ENCODE measurements at regions not wholly inside any gene's neighbourhood (a gene's known extent, or its start where the extent isn't known, plus 50 kb on each side); places are given as distances from the start of the nearest gene placed in this dataset.

- no peaks in the 10 kb centered on the region for H3K9me2 ChIP-seq (replicated peaks; ENCODE audit: insufficient read depth, low read length)
- H3K4me3 ChIP-seq (ENCODE audit: low read length), result no peak overlapping the region
- no peaks in the 10 kb centered on the region for H3K36me3 ChIP-seq (replicated peaks; ENCODE audit: insufficient read depth, low read length)
- H3K79me2 ChIP-seq (ENCODE audit: low read length), result no peaks in the 10 kb centered on the region
- H3F3A ChIP-seq (ENCODE audit: insufficient read depth, low read length), result no peaks in the 10 kb centered on the region
- no peak overlapping the region for H3K9ac ChIP-seq (ENCODE audit: low read length)
- no peaks in the 10 kb centered on the region for H4K20me1 ChIP-seq (ENCODE audit: insufficient read depth, low read length)
- H3K4me1 ChIP-seq (ENCODE audit: low read length), result no peaks in the 10 kb centered on the region
- no peak for DNase-seq
- H3K9me3 ChIP-seq (replicated peaks; ENCODE audit: insufficient read depth, low read length), result no peaks in the 10 kb centered on the region
- H3K4me2 ChIP-seq (ENCODE audit: low read depth, low read length), result no peak overlapping the region
- no peak overlapping the region for H3K27ac ChIP-seq (ENCODE audit: low read length)
- H3K27me3 ChIP-seq (replicated peaks; ENCODE audit: insufficient read depth, low read length), result no peaks in the 10 kb centered on the region
- TF ChIP-seq EZH2phosphoT487 (IDR thresholded peaks at IDR 0.05; ENCODE audit: low read length) (no peak), CTCF (IDR thresholded peaks at IDR 0.05; ENCODE audit: low read length) (no peak), EZH2 (optimal IDR thresholded peaks at IDR 0.05; ENCODE audit: low read depth, low read length) (no peak)
- H2AFZ ChIP-seq (ENCODE audit: low read length), result no peak overlapping the region
Measured at GRCh38 chr12:96131230-96131788, 62.9 kb upstream of the ELK3 start.

DNA sequence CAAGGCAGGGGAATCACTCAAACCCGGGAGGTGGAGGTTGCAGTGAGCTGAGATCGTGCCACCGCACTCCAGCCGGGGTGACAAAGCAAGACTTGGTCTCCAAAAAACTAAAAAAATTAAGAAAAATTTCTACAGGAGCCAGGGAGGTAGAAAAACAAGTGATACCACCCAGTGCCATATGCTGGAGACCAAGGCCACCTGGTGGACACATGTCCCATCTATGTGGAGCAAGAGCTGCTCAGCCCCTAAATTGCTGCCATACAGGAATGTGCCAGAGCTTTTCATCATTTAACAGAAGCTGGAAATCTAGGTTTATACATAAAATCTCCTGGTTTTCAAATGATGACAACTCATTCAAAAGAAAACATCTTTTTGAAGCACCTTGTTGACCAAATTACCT lies 61.4 kb upstream of the ELK3 start:
- H3K4me1 ChIP-seq (ENCODE audit: low read length), result no peaks in the 10 kb centered on the region
- TF ChIP-seq CTCF (IDR thresholded peaks at IDR 0.05; ENCODE audit: low read length) (no peak), EZH2 (optimal IDR thresholded peaks at IDR 0.05; ENCODE audit: low read depth, low read length) (no peak), EZH2phosphoT487 (IDR thresholded peaks at IDR 0.05; ENCODE audit: low read length) (no peak)
- DNase-seq, result no peak
- H2AFZ ChIP-seq (ENCODE audit: low read length), result no peak overlapping the region
- no peaks in the 10 kb centered on the region for H3F3A ChIP-seq (ENCODE audit: insufficient read depth, low read length)
- H3K9ac ChIP-seq (ENCODE audit: low read length), result no peak overlapping the region
- no peaks in the 10 kb centered on the region for H3K9me2 ChIP-seq (replicated peaks; ENCODE audit: insufficient read depth, low read length)
- H3K36me3 ChIP-seq (replicated peaks; ENCODE audit: insufficient read depth, low read length), result no peaks in the 10 kb centered on the region
- H3K27ac ChIP-seq (ENCODE audit: low read length), result no peak overlapping the region
- no peak overlapping the region for H3K4me2 ChIP-seq (ENCODE audit: low read depth, low read length)
- H3K79me2 ChIP-seq (ENCODE audit: low read length), result no peaks in the 10 kb centered on the region
- H3K4me3 ChIP-seq (ENCODE audit: low read length), result no peak overlapping the region
- no peaks in the 10 kb centered on the region for H3K9me3 ChIP-seq (replicated peaks; ENCODE audit: insufficient read depth, low read length)
- no peaks in the 10 kb centered on the region for H3K27me3 ChIP-seq (replicated peaks; ENCODE audit: insufficient read depth, low read length)
- no peaks in the 10 kb centered on the region for H4K20me1 ChIP-seq (ENCODE audit: insufficient read depth, low read length)

DNA sequence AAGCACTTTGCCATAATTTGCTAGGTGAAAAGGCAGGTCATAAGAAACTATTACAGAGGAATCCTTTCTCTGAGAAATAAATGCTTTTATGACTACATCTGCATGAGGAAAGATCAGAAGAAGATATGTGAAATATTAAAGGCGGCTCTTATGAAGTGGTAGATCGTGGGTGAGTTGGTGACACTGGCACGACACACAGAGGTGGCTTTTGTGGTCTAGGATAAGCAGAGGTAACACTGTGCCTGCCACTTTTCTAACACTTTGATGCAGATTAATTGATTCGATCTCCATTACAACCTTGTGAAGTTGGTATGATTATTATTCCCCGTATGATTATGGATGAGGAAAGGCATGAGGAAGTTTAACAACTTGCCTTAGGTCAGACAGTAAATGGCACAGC lies 60.0 kb upstream of the ELK3 start:
- Histone ChIP-seq H3K27me3 (replicated peaks; ENCODE audit: insufficient read depth, low read length) (no peaks in the 10 kb centered on the region), H3K4me2 (ENCODE audit: low read depth, low read length) (no peak overlapping the region), H2AFZ (ENCODE audit: low read length) (no peak overlapping the region), H4K20me1 (ENCODE audit: insufficient read depth, low read length) (no peaks in the 10 kb centered on the region), H3K4me1 (ENCODE audit: low read length) (no peaks in the 10 kb centered on the region), H3K9me3 (replicated peaks; ENCODE audit: insufficient read depth, low read length) (no peaks in the 10 kb centered on the region), H3K9me2 (replicated peaks; ENCODE audit: insufficient read depth, low read length) (no peaks in the 10 kb centered on the region), H3F3A (ENCODE audit: insufficient read depth, low read length) (no peaks in the 10 kb centered on the region), H3K4me3 (ENCODE audit: low read length) (no peak overlapping the region), H3K36me3 (replicated peaks; ENCODE audit: insufficient read depth, low read length) (no peaks in the 10 kb centered on the region), H3K27ac (ENCODE audit: low read length) (no peak overlapping the region), H3K79me2 (ENCODE audit: low read length) (no peaks in the 10 kb centered on the region), H3K9ac (ENCODE audit: low read length) (no peak overlapping the region)
- TF ChIP-seq EZH2 (optimal IDR thresholded peaks at IDR 0.05; ENCODE audit: low read depth, low read length), result no peak
- no peak for TF ChIP-seq EZH2phosphoT487 (IDR thresholded peaks at IDR 0.05; ENCODE audit: low read length)
- no peak for TF ChIP-seq CTCF (IDR thresholded peaks at IDR 0.05; ENCODE audit: low read length)
- DNase-seq, result no peak
